HepG2 (cell line): ENCODE measurements at regions not wholly inside any gene's neighbourhood (a gene's known extent, or its start where the extent isn't known, plus 50 kb on each side); places are given as distances from the start of the nearest gene placed in this dataset.

Experiments
- ATAC-seq: fragments of 200-7000 bp; cut with Tn5 transposase; 3 replicates; pipeline ENCODE4 v1.9.1; 2020; ENCODE audit warnings: mild to moderate bottlenecking, moderate library complexity
- BruUV-seq: library from RNA; stranded (reverse); fragments of 400-500 nt; replicated peaks from 2 replicates; lab custom pipeline; 2021; lab: Mats Ljungman, UMichigan
- CTCF ChIA-PET: fragments of 300-600 bp; formaldehyde crosslinking; extraction: SDS; loops from one replicate; lab custom pipeline; 2021; ENCODE audit warnings: low total read pairs, inconsistent platforms, low intra/inter-chr PET ratio; lab: Yijun Ruan, JAX
- POLR2A ChIA-PET: fragments of 350-600 bp; sonication (Branson Sonifier 250); formaldehyde crosslinking; loops from one replicate; lab custom pipeline; 2020; ENCODE audit warnings: antibody characterized with exemption, inconsistent platforms; lab: Yijun Ruan, JAX
- DNase-seq: peaks from one replicate; pipeline ENCODE4 v3.0.0-alpha.2; 2015; ENCODE audit warnings: low spot score
- FAIRE-seq: peaks from 3 replicates; lab custom pipeline; 2011; peaks lifted over from hg19 to GRCh38; lab: Jason Lieb, UNC
- H2AFZ ChIP-seq: one replicate; pipeline ENCODE4 v1.6.1; 2011; ENCODE audit warnings: low read length, inconsistent platforms
- H3K27ac ChIP-seq: fragments of 300-600 bp; 3 replicates; pipeline ENCODE4 v1.8.0; 2011; ENCODE audit warnings: mixed run types, mild to moderate bottlenecking, mixed read lengths, low read length, inconsistent platforms; ENCODE audit not compliant: insufficient read depth; ENCODE audit errors: extremely low read length
- H3K27me3 ChIP-seq, 2 experiments: fragments of 200-600 bp in 1 of 2; 2 replicates in 1 of 2; 3 replicates in 1 of 2; pipeline versions ENCODE4 v1.6.0 to v1.8.0; 2011; ENCODE audit warnings: low read length in 2 of 2, mild to moderate bottlenecking in 2 of 2, moderate library complexity in 2 of 2, inconsistent platforms in 1 of 2; ENCODE audit not compliant: insufficient read depth in 2 of 2, control insufficient read depth in 1 of 2
- H3K36me3 ChIP-seq, 2 experiments: fragments of 200-600 bp in 1 of 2; replicated peaks in 1 of 2; 2 replicates in 1 of 2; 3 replicates in 1 of 2; pipeline versions ENCODE4 v1.5.1 to v1.8.0; 2011; ENCODE audit warnings: low read length in 2 of 2, inconsistent platforms in 1 of 2; ENCODE audit not compliant: insufficient read depth in 2 of 2, control insufficient read depth in 1 of 2
- H3K4me1 ChIP-seq: 2 replicates; pipeline ENCODE4 v1.5.1; 2012; ENCODE audit warnings: low read length, inconsistent platforms; ENCODE audit not compliant: insufficient read depth
- H3K4me2 ChIP-seq: 2 replicates; pipeline ENCODE4 v1.6.0; 2011; ENCODE audit warnings: low read depth, low read length, inconsistent platforms
- H3K4me3 ChIP-seq, 3 experiments: fragments of 200-600 bp in 1 of 3; sonication (generic), shearing (Covaris generic) in 1 of 3; replicated peaks in 1 of 3; 2 replicates each; pipeline ENCODE4 v1.5.1; 2011 to 2016; ENCODE audit warnings: low read length in 3 of 3, inconsistent platforms in 2 of 3, low read depth in 2 of 3, mild to moderate bottlenecking in 2 of 3, control low read depth in 1 of 3, mixed read lengths in 1 of 3; ENCODE audit not compliant: insufficient read depth in 1 of 3
- H3K79me2 ChIP-seq: one replicate; pipeline ENCODE4 v1.6.1; 2011; ENCODE audit warnings: low read length, inconsistent platforms; ENCODE audit not compliant: insufficient read depth
- H3K9ac ChIP-seq: 2 replicates; pipeline ENCODE4 v1.6.0; 2011; ENCODE audit warnings: mild to moderate bottlenecking, low read depth, low read length, inconsistent platforms; ENCODE audit not compliant: insufficient read depth
- H3K9me3 ChIP-seq: 2 replicates; pipeline ENCODE4 v1.5.1; 2012; ENCODE audit warnings: mild to moderate bottlenecking, low read length
- H4K20me1 ChIP-seq: 2 replicates; pipeline ENCODE4 v1.6.0; 2011; ENCODE audit warnings: inconsistent platforms, mild to moderate bottlenecking, low read length, moderate library complexity; ENCODE audit not compliant: insufficient read depth
- CHD4 ChIP-seq: fragments of 200-600 bp; sonication (generic); IDR thresholded peaks from 2 replicates; pipeline ENCODE4 v1.7.0; 2017; ENCODE audit warnings: mild to moderate bottlenecking, low read length, borderline replicate concordance
- EHMT2 ChIP-seq: fragments of 200-600 bp; sonication (generic); IDR thresholded peaks from 2 replicates; pipeline ENCODE4 v1.7.0; 2017; ENCODE audit warnings: antibody characterized with exemption, low read depth, low read length, borderline replicate concordance
- ESRRA ChIP-seq: sonication (generic); formaldehyde crosslinking; IDR thresholded peaks from 2 replicates; pipeline ENCODE4 v1.5.1; 2020; ENCODE audit warnings: mild to moderate bottlenecking, low read depth, missing genetic modification reagents
- MAF1 ChIP-seq: sonication (generic); formaldehyde crosslinking; IDR thresholded peaks from 2 replicates; pipeline ENCODE4 v1.5.0; 2020; ENCODE audit warnings: missing genetic modification reagents, borderline replicate concordance
- NAIF1 ChIP-seq: sonication (generic); formaldehyde crosslinking; IDR thresholded peaks from 2 replicates; pipeline ENCODE4 v1.5.0; 2020; ENCODE audit warnings: mild to moderate bottlenecking, missing genetic modification reagents, borderline replicate concordance
- NRL ChIP-seq: sonication (generic); formaldehyde crosslinking; IDR thresholded peaks from 2 replicates; pipeline ENCODE4 v1.5.0; 2020; ENCODE audit warnings: missing genetic modification reagents, mild to moderate bottlenecking, moderate library complexity, borderline replicate concordance
- SKI ChIP-seq: fragments of 450-650 bp; IDR thresholded peaks from one replicate; pipeline ENCODE4 v1.6.1; 2018; ENCODE audit warnings: mild to moderate bottlenecking; ENCODE audit not compliant: partially characterized antibody
- SNRNP70 ChIP-seq: fragments of 200-400 bp; formaldehyde crosslinking; IDR thresholded peaks from 2 replicates; pipeline ENCODE4 v1.6.1; 2017; ENCODE audit warnings: mild to moderate bottlenecking, low read depth, low read length, moderate library complexity
- ZBTB7A ChIP-seq: sonication (generic); formaldehyde crosslinking; IDR thresholded peaks from 2 replicates; pipeline ENCODE4 v1.8.0; 2022; ENCODE audit warnings: mild to moderate bottlenecking, missing genetic modification reagents
- WGBS: methylation state at CpG from one replicate; pipeline ENCODE4 v1.1.6; 2017; ENCODE audit warnings: low lambda C conversion rate; 5-methylcytosine and 5-hydroxymethylcytosine counted together
- in situ Hi-C: cut with HindIII; loops from 2 replicates; pipeline ENCODE4 v1.10.0; 2017; ENCODE audit warnings: low pct_unique_long_range_greater_than_20kb; ENCODE audit not compliant: extremely low pct_ligation_motif_present
- intact Hi-C: fragments of 100-400 bp; cut with micrococcal nuclease; formaldehyde crosslinking; loops from one replicate; pipeline ENCODE4 v1.10.0; 2022; ENCODE audit not compliant: unreplicated experiment
- TF ChIP-seq, protein P1 (sequence below): sonication (generic); formaldehyde crosslinking; IDR thresholded peaks from 2 replicates; pipeline ENCODE4 v1.4.0; 2020; ENCODE audit warnings: missing genetic modification reagents
- TF ChIP-seq, protein P2 (sequence below): sonication (generic); formaldehyde crosslinking; IDR thresholded peaks from 2 replicates; pipeline ENCODE4 v1.4.0; 2020; ENCODE audit warnings: mild to moderate bottlenecking, low read depth, missing genetic modification reagents

DNA sequence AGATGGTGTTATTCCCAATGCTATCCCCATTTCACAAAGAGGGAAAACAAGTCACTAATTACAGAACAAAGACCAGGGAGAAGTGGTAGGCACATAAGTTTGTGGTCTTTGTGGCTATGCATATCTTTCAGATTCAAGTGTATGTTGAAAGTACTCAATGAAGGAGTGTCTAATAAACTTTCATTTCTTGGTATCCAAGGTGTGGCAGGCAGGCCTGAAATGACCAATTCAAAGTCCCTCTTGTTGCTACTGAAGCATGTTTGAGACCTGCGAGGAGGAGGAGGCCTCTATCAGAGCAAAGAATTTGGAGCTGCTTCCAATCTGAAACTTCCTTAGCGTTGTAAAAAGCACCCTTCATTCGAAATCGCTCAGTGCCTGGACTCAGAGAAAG lies 60.9 kb upstream of the KLF7 start:
- intact Hi-C loops = no loop called here
- H2AFZ ChIP-seq = no peak overlapping the region
- DNase-seq (no peak), FAIRE-seq (no peak), ATAC-seq (no peak)
- ChIA-PET CTCF (no interaction called here), POLR2A (no interaction called here)
- H3K79me2 ChIP-seq = no peaks in the 10 kb centered on the region
- no peak overlapping the region for H3K27ac ChIP-seq
- 44% methylated on average over 4 of the region's 4 CpGs for WGBS
- no peak overlapping the region for H3K9ac ChIP-seq
- H3K27me3 ChIP-seq = no peaks in the 10 kb centered on the region; a peak in 1 of 5 replicates
- H4K20me1 ChIP-seq = no peaks in the 10 kb centered on the region
- in situ Hi-C loops = no loop called here
- H3K36me3 ChIP-seq = no peaks in the 10 kb centered on the region
- H3K4me2 ChIP-seq = no peak overlapping the region
- H3K4me1 ChIP-seq = no peaks in the 10 kb centered on the region
- BruUV-seq = no TSS peak
- H3K9me3 ChIP-seq = no peaks in the 10 kb centered on the region
- H3K4me3 ChIP-seq = no peak overlapping the region
- TF ChIP-seq SKI (no peak), CHD4 (no peak), MAF1 (CRISPR knock-in tag) (no peak), SNRNP70 (no peak), ESRRA (CRISPR knock-in tag) (no peak), NAIF1 (CRISPR knock-in tag) (no peak), ZBTB7A (CRISPR knock-in tag) (no peak), EHMT2 (no peak), NRL (CRISPR knock-in tag) (no peak)
- TF ChIP-seq, protein P1, sequence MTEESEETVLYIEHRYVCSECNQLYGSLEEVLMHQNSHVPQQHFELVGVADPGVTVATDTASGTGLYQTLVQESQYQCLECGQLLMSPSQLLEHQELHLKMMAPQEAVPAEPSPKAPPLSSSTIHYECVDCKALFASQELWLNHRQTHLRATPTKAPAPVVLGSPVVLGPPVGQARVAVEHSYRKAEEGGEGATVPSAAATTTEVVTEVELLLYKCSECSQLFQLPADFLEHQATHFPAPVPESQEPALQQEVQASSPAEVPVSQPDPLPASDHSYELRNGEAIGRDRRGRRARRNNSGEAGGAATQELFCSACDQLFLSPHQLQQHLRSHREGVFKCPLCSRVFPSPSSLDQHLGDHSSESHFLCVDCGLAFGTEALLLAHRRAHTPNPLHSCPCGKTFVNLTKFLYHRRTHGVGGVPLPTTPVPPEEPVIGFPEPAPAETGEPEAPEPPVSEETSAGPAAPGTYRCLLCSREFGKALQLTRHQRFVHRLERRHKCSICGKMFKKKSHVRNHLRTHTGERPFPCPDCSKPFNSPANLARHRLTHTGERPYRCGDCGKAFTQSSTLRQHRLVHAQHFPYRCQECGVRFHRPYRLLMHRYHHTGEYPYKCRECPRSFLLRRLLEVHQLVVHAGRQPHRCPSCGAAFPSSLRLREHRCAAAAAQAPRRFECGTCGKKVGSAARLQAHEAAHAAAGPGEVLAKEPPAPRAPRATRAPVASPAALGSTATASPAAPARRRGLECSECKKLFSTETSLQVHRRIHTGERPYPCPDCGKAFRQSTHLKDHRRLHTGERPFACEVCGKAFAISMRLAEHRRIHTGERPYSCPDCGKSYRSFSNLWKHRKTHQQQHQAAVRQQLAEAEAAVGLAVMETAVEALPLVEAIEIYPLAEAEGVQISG (CRISPR knock-in tag) = no peak
- TF ChIP-seq, protein P2, sequence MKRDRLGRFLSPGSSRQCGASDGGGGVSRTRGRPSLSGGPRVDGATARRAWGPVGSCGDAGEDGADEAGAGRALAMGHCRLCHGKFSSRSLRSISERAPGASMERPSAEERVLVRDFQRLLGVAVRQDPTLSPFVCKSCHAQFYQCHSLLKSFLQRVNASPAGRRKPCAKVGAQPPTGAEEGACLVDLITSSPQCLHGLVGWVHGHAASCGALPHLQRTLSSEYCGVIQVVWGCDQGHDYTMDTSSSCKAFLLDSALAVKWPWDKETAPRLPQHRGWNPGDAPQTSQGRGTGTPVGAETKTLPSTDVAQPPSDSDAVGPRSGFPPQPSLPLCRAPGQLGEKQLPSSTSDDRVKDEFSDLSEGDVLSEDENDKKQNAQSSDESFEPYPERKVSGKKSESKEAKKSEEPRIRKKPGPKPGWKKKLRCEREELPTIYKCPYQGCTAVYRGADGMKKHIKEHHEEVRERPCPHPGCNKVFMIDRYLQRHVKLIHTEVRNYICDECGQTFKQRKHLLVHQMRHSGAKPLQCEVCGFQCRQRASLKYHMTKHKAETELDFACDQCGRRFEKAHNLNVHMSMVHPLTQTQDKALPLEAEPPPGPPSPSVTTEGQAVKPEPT (CRISPR knock-in tag) = no peak
